ENCODE measurements at regions not wholly inside any gene's neighbourhood (a gene's known extent, or its start where the extent isn't known, plus 50 kb on each side); places are given as distances from the start of the nearest gene placed in this dataset.
"Not testable (repeated sequence)": the region's sequence is repeated elsewhere in the genome, so short reads cannot be mapped to it uniquely, and the experiment has no call there.

DNA sequence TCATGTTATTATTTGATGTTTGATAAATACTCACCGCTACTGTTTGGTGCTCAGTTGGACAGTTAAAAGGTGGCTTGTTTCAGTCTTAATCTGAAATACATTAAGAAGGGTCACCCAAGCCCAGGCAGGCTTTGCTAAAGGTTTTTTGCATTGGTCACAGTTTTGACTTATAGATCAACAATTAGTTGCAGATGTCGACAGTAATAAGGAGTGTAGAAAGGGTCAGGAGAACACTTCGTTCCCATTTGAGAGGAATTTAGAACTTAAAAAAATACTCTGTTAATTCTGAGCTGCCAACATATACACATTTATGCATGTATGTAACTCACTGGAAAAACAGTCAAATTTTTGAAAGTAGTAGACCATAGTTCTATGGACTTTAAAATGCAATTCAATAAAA lies 130.3 kb downstream of the TMEM30B start:
- no peak for DNase-seq (ENCODE audit: low read depth in 1 of 2, low spot score in 1 of 2)
- in situ Hi-C loops (cut with HindIII; ENCODE audit: low pct_unique_long_range_greater_than_20kb, low sequenced_read_pairs): no loop called here
- TF ChIP-seq JUND (IDR thresholded peaks at IDR 0.05; ENCODE audit: low read depth): no peak

GRCh38 chr14:61149896-61150295 lies 131.2 kb downstream of the TMEM30B start:
- DNase-seq (ENCODE audit: low read depth in 1 of 2, low spot score in 1 of 2): no peak
- in situ Hi-C loops (cut with HindIII; ENCODE audit: low pct_unique_long_range_greater_than_20kb, low sequenced_read_pairs): no loop called here
- no peak for TF ChIP-seq JUND (IDR thresholded peaks at IDR 0.05; ENCODE audit: low read depth)

DNA sequence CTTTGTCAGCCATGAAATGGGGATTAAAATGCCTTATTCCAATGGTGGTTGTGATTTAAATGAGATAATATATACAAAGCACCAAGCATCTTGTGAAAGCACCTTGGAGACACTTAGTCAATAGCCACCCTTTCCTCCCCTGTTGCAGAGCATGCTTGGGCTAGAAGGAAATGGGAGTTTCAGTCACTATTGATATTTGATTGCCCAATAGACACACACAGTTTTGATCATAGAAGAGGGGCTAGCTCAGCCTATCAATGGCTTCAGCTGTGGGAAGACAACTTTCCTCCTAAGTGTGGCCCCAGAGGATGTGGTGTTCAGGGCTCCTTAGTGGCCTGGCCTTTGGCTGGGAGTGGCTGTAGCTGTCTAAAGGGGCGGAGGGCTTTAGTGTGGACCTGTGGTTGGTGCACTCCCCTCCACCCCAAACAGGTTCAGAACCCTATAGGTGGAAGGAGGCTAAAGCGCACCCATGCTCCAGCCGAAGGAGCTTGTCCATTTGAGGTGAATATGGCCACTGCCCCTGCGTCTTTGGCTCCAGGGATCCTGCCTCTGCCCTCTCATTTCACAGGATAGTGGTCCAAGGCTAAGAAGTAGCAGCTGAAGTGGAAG lies 132.3 kb downstream of the TMEM30B start:
- no peak for TF ChIP-seq JUND (IDR thresholded peaks at IDR 0.05; ENCODE audit: low read depth)
- DNase-seq (ENCODE audit: low read depth in 1 of 2, low spot score in 1 of 2): no peak
- in situ Hi-C loops (cut with HindIII; ENCODE audit: low pct_unique_long_range_greater_than_20kb, low sequenced_read_pairs): no loop called here

DNA sequence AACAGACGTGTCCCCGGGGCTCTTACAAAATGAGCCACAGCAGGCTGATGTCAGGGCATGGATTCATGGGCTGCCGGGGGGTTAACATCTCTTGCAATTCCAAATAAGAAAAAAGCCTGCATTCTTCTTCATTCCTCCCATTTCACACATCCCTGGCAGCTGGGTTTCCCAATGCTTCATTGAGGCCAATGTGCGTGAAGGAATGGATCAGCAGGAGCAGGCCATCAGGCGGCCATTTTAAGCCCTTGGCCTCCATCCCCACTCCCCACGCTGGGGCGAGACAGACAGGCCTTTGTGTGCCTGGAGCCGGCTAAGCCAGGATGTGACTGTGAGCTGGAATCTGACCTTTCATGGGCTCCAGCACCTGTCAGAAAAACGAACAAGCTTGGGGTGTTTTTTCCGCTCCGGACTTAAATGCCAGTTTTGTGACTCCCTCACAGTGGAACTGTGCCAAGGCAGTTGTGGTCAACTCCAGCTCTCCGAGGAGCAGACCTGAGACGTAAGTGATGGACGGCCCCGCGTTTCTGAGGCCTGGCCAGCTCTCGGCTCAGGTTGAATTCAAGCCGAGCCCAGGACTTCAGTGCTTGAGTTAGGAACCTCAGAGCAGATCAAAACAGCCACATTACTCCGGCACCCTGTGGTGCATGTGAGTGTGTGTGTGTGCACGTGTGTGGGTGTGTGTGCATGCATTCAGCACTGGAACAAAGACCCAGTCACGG lies 133.1 kb downstream of the TMEM30B start:
- in situ Hi-C loops (cut with HindIII; ENCODE audit: low pct_unique_long_range_greater_than_20kb, low sequenced_read_pairs): no loop called here
- no peak for DNase-seq (ENCODE audit: low read depth in 1 of 2, low spot score in 1 of 2)
- no peak for TF ChIP-seq JUND (IDR thresholded peaks at IDR 0.05; ENCODE audit: low read depth)

- DNase-seq (ENCODE audit: low read depth in 1 of 2, low spot score in 1 of 2): no peak
- TF ChIP-seq JUND (IDR thresholded peaks at IDR 0.05; ENCODE audit: low read depth): no peak
- in situ Hi-C loops (cut with HindIII; ENCODE audit: low pct_unique_long_range_greater_than_20kb, low sequenced_read_pairs): no loop called here
Measured at GRCh38 chr14:61147381-61147821, 133.7 kb downstream of the TMEM30B start.

DNA sequence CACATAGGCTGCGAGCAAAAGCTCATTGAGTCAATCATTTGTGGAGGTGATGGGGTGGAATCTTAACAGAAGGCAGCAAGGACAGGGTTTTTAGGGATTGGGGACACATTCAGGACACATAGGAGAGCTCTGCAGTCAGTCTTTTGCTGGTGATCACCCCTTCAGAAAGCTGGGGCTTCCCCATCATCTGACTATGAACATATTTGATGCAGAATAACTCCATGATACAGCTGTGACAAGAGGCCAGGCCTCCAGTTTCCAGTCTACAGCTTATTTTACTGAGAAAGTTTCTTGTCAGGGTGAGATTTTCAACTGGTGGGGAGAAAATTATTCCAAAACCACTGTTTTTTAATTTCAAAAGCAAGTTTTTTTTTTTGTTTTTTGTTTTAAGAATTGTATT lies 134.2 kb downstream of the TMEM30B start:
- no peak for TF ChIP-seq JUND (IDR thresholded peaks at IDR 0.05; ENCODE audit: low read depth)

GRCh38 chr14:61145903-61146481 lies 135.1 kb downstream of the TMEM30B start:
- in situ Hi-C loops (cut with HindIII; ENCODE audit: low pct_unique_long_range_greater_than_20kb, low sequenced_read_pairs): no loop called here
- no peak for TF ChIP-seq JUND (IDR thresholded peaks at IDR 0.05; ENCODE audit: low read depth)
- DNase-seq (ENCODE audit: low read depth in 1 of 2, low spot score in 1 of 2): no peak

More for the DNA sequence above, 134.2 kb downstream of the TMEM30B start:
- in situ Hi-C loops (cut with HindIII; ENCODE audit: low pct_unique_long_range_greater_than_20kb, low sequenced_read_pairs): no loop called here
- DNase-seq (ENCODE audit: low read depth in 1 of 2, low spot score in 1 of 2): no peak

DNA sequence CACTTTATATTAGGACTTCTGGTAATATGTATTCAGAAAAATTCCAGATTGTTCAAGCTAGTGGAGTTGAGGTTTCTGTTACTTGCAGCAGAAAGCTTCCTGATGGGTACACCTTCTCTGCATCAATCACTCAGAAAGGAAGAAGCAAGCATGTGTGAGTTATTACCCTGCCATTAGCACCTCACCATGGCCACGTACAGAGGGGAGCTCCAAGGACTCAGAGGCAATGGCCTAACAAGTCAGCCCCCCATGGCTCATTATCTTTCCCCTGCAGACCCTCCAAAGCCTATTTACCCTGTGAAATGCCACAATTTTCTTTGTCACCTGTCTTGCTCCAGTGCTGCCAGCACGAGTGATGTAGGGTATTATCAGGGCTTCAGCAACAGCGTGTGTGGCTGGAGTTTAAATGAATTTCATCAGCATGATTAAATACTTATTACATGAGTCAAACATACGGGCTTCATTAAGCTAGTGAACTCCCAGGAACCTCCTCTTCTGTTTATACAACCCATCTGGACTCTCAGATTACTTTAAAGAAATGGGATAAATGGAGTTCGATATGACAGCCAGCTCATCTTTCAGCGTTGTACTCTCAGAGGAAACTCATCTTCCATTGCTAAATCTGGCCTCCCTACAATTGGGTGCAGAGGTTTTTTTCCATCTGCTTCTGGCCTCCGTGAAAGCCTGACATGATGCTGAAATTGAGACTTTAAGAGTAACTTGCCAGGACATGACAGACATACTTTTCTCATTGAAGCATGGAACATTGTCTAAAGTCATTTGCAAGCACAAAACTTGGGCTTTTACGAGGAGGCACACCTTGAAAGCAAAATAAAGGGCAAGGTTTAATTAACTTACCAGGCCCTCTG lies 135.9 kb downstream of the TMEM30B start:
- DNase-seq (ENCODE audit: low read depth in 1 of 2, low spot score in 1 of 2): no peak
- no peak for TF ChIP-seq JUND (IDR thresholded peaks at IDR 0.05; ENCODE audit: low read depth)
- in situ Hi-C loops (cut with HindIII; ENCODE audit: low pct_unique_long_range_greater_than_20kb, low sequenced_read_pairs): no loop called here

DNA sequence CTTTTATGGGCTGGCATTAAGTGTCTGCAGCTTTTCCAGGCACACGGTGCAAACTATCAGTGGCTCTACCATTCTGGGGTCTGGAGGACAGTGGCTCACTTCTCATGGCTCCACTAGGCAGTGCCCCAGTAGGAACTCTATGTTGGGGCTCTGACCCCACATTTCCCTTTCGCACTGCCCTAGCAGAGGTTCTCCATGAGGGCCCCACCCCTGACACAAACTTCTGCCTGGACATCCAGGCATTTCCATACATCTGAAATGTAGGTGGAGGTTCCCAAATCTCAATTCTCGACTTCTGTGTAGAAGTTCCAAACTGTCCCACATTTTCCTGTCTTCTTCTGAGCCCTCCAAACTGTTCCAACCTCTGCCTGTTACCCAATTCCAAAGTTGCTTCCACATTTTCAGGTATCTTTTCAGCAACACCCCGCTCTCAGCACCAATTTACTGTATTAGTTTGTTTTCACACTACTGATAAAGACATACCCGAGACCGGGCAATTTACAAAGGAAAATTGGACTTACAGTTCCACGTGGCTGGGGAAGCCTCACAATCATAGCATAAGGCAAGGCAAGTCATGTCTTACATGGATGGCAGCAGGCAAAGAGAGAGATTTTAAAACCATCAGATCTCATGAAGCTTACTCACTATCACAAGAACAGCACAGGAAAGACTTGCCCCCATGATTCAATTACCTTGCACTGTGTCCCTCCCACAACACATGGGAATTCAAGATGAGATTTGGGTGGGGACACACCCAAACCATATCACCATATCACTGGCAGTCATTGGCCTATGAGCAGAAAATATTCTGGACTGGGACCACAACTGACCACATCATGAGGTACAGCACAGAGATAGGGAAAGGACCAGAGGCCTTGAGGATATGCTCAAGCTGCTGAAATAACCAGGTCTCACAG lies 136.8 kb downstream of the TMEM30B start:
- in situ Hi-C loops (cut with HindIII; ENCODE audit: low pct_unique_long_range_greater_than_20kb, low sequenced_read_pairs); DNase-seq (ENCODE audit: low read depth in 1 of 2, low spot score in 1 of 2): not testable (repeated sequence)

DNA sequence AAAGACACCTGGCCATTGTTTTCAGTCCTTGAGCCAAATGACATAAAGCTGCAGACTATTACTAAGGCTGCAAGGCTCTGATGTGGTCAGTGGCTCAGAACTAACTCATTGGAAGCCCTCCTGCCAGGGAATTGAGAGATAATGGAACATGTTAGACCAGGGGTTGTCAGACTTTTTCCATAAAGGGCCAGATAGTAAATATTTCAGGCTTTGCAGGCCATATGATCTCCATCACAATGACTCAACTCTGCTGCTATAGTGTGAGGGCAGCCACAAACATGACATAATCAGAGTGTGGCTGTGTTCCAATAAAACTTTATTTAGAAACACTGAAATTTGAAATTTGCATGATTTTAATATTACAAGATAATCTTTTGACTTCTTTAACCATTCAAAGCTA lies 140.3 kb downstream of the TMEM30B start:
- no peak for TF ChIP-seq JUND (IDR thresholded peaks at IDR 0.05; ENCODE audit: low read depth)
- in situ Hi-C loops (cut with HindIII; ENCODE audit: low pct_unique_long_range_greater_than_20kb, low sequenced_read_pairs): no loop called here
- no peak for DNase-seq (ENCODE audit: low read depth in 1 of 2, low spot score in 1 of 2)

DNA sequence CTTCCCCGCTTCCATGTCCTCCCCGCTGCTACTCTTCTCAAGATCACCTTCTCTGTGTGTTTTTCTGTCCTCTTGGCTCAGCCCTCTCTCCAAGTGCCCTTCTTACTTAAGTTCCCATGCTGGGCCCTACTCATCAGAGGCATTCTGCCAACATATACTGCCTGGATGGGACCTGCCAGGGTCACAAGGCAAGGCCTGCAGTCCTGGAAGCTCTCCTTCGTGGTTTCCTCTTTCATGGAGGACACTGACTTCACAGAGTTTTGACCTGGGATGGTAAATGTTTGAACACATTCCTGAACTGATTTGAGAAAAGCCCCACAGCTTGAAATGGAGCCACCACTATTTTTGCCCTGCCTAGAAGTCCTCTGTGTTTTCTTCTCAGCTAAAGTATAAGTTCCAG lies 140.9 kb downstream of the TMEM30B start:
- in situ Hi-C loops (cut with HindIII; ENCODE audit: low pct_unique_long_range_greater_than_20kb, low sequenced_read_pairs): no loop called here
- DNase-seq (ENCODE audit: low read depth in 1 of 2, low spot score in 1 of 2): no peak
- TF ChIP-seq JUND (IDR thresholded peaks at IDR 0.05; ENCODE audit: low read depth): no peak
